CD4-positive, alpha-beta T cell treated with Interferon alpha-2 for 1 hour (primary cell): ENCODE measurements at regions not wholly inside any gene's neighbourhood (a gene's known extent, or its start where the extent isn't known, plus 50 kb on each side); places are given as distances from the start of the nearest gene placed in this dataset.

ENCODE experiments used
- DNase-seq, 2 donors: peaks; one replicate each; pipeline ENCODE4 v3.0.0-alpha.2; 2020 to 2022

- DNase-seq = no peak
Measured at GRCh38 chr13:39100996-39101738, 62.9 kb downstream of the NHLRC3 start.

- no peak for DNase-seq
Measured at GRCh38 chr13:39102981-39103490, 64.8 kb downstream of the NHLRC3 start.

- no peak for DNase-seq
Measured at GRCh38 chr13:39105110-39105509, 66.9 kb downstream of the NHLRC3 start.

GRCh38 chr13:39106216-39107005 lies 68.2 kb downstream of the NHLRC3 start:
- DNase-seq = no peak

GRCh38 chr13:39107561-39107960 lies 69.3 kb downstream of the NHLRC3 start:
- no peak for DNase-seq

- DNase-seq = no peak
Measured at GRCh38 chr13:39108783-39109182, 70.5 kb downstream of the NHLRC3 start.

GRCh38 chr13:39110518-39111097 lies 72.4 kb downstream of the NHLRC3 start:
- DNase-seq = no peak

GRCh38 chr13:39111145-39111544 lies 72.9 kb downstream of the NHLRC3 start:
- no peak for DNase-seq

- DNase-seq = no peak
Measured at GRCh38 chr13:39119422-39119821, 81.2 kb downstream of the NHLRC3 start.

- no peak for DNase-seq
Measured at GRCh38 chr13:39123578-39123977, 85.3 kb downstream of the NHLRC3 start.

GRCh38 chr13:39129213-39129612 lies 91.0 kb downstream of the NHLRC3 start:
- DNase-seq = no peak

- DNase-seq = no peak
Measured at GRCh38 chr13:39130301-39130700, 92.0 kb downstream of the NHLRC3 start.

GRCh38 chr13:39132286-39133230 lies 94.3 kb downstream of the NHLRC3 start:
- no peak for DNase-seq

GRCh38 chr13:39133781-39134180 lies 95.5 kb downstream of the NHLRC3 start:
- no peak for DNase-seq

- DNase-seq = no peak
Measured at GRCh38 chr13:39134574-39134973, 96.3 kb downstream of the NHLRC3 start.

- DNase-seq = no peak
Measured at GRCh38 chr13:39144391-39144790, 106.1 kb downstream of the NHLRC3 start.

GRCh38 chr13:39144941-39145533 lies 106.8 kb downstream of the NHLRC3 start:
- peak in 1 of 2 donors; percentile 21 for DNase-seq

GRCh38 chr13:39148513-39148961 lies 110.3 kb downstream of the NHLRC3 start:
- no peak for DNase-seq

- no peak for DNase-seq
Measured at GRCh38 chr13:39149896-39150295, 111.6 kb downstream of the NHLRC3 start.

- no peak for DNase-seq
Measured at GRCh38 chr13:39154041-39154440, 115.8 kb downstream of the NHLRC3 start.

GRCh38 chr13:39159393-39159792 lies 121.1 kb downstream of the NHLRC3 start:
- no peak for DNase-seq

GRCh38 chr13:39159846-39160370 lies 121.7 kb downstream of the NHLRC3 start:
- DNase-seq = no peak
